Right ventricle myocardium inferior (tissue), 1 donor: ENCODE measurements at regions not wholly inside any gene's neighbourhood (a gene's known extent, or its start where the extent isn't known, plus 50 kb on each side); places are given as distances from the start of the nearest gene placed in this dataset.
"Not testable (repeated sequence)": the region's sequence is repeated elsewhere in the genome, so short reads cannot be mapped to it uniquely, and the experiment has no call there.

ENCODE experiments used
- ATAC-seq: fragments of 200-7000 bp; cut with Tn5 transposase; one replicate; pipeline ENCODE4 v1.9.1; 2020; ENCODE audit warnings: mild to moderate bottlenecking, moderate library complexity
- DNase-seq: peaks from one replicate; pipeline ENCODE4 v3.0.0; 2021; ENCODE audit errors: missing footprints
- intact Hi-C: fragments of 100-400 bp; cut with DNase I; formaldehyde crosslinking; loops from one replicate; pipeline ENCODE4 v1.11.0; 2022
- donor health status: DM: no; HTN: yes; CAD: no; lungs with severe emphysema.

DNA sequence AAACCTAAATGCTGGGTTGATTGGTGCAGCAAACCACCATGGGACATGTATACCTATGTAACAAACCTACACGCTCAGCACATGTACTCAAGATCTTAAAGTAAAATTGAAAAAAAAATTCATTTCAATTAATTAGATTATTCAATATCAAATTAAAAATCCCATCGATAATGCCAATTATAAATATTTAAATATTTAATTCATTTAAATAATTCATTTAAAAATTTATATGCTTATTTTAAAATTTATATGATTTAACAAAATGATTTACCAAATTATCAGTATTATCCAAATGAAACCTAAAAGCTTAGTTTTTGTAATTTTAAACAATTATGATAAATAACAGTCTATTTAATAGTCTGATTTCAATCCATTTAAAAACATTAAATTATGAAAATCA lies 560.4 kb downstream of the NUP35 start:
- DNase-seq, result no peak
- intact Hi-C loops, result no loop called here
- no peak for ATAC-seq

DNA sequence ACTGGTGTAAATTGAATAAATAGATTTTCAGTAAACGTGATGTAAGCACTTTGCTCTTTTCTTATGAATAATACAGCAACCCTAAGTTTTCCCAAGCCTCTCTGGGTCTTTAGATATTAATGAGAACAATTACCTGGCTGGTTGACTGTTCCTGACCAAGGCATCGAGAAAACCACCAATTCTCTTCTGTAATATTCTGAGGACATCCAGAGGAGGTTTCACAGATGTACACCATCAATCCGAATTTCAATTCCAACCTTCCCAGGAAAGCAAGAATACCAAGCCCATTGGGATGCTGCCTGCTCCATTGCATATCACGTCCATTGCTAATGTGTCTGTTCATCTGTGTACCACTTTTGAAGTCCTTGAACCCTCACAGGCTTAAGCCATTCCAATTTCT lies 571.8 kb downstream of the NUP35 start:
- no peak for DNase-seq
- peak; percentile 26 for ATAC-seq
- intact Hi-C loops, result loop anchor here (5.0 kb wide), 1 partner anchor 449 kb away; no protein-coding TSS in a partner anchor

DNA sequence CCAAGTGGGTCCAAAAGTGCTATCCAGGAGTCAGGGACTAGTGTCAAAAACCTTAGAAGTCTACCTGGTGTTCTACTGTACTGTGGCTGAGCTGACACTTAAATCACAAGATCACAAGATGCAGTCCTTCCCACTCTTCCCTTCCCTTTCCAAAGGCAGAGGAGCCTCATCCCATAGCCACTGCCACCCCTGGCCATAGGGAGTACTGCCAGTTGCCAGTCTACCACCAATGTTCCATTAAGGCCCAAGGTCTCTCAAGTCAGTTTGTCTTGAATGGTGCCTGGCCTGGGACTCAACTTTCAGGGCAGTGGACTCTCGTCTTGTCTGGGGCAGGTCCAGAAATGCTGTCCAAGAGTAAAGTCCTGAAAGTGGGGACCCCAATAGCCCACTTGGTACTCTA lies 585.6 kb downstream of the NUP35 start:
- intact Hi-C loops, result no loop called here
- DNase-seq, result no peak
- ATAC-seq, result no peak

DNA sequence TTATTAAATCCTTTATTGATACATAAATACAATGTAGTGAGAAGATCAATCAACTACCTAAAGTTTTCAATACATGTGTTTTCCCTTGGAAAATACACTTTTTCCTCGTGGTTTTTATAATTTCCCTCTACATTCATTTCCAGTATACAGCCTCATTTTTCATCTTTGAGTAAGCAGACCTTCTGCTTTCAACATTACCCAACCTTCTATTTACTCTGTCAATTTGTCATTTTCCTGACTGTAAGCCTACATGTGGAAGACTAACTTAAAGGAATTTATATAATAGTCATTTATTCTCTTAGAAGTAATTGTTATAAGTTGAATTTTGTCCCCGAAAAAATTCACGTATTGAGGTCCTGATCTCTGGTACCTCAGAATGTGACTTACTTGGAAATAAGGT lies 594.0 kb downstream of the NUP35 start:
- ATAC-seq (no peak), DNase-seq (no peak)
- intact Hi-C loops, result no loop called here

DNA sequence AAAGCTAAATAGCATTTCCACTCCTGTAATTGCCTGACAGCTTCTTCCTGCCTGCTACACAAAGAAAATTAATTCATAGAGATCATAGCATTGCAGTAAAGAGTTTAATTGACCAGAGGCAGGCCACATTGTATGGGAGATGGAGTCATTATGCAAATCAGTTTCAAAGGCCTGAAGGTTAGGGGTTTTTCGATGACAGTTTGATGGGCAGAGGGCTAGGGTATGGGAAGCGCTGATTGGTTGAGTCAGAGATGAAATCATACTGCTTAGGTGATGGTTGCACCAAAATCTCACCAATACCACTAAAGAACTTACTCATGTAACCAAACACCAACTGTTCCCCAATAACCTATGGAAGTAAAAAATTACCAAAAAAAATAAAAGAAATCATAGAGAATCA lies 599.0 kb downstream of the NUP35 start:
- DNase-seq (no peak), ATAC-seq (no peak)
- intact Hi-C loops, result no loop called here

DNA sequence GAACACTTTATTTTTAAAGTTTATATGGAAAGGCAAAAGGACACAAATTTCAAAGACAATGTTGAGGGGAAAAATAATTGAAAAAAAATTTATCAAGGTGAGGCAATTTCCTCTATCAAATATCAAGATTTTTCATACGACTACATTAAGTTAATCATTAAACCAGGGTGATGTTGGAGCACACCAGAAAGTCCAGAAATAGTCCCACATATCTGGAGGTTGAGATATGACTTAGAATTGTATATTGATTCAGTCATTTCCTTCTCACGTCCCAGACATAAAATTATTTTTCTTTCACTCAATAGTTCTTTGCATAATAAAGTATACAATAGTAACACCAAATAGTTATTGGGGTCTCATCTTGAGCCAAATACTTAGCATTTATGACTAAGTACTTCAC lies 605.1 kb downstream of the NUP35 start:
- ATAC-seq (no peak), DNase-seq (no peak)
- intact Hi-C loops, result no loop called here

DNA sequence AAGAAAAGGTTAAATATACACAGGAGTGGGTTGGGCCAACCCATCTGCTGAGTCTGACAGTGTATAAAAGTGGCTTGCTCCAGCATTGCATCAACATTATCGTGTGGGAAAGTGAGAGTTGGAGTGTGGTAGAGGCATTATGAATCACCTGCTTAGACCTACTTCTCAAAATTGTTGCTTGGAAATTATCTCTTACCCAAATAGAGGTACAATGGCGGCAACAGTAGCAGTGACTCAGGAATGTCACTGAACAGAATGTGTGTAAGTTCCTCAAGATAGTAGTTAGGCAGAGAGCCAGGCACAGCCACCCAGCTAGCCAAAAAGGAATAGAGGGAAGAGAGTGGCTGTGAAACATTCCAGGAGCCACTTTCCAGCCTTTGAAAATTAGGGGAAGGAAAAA lies 616.0 kb downstream of the NUP35 start:
- DNase-seq (no peak), ATAC-seq (no peak)
- intact Hi-C loops, result no loop called here

DNA sequence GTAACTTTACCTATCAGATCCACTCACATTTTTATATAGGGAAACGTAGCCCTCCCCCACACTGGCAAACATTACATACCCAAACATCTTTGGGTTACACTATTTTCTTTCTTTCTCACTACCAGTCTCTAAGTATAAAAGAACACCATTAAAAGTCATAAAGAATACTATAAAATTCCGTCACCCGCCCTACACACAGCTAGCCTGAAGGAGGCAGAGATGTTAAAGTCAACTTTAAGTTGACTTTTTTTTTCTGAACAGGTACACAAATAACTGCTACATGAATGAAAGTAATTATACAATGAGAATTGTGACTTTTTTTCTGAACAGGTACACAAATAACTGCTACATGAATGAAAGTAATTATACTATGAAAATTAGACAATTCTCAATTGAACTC lies 628.3 kb downstream of the NUP35 start:
- ATAC-seq, result no peak
- DNase-seq, result no peak
- intact Hi-C loops, result no loop called here

DNA sequence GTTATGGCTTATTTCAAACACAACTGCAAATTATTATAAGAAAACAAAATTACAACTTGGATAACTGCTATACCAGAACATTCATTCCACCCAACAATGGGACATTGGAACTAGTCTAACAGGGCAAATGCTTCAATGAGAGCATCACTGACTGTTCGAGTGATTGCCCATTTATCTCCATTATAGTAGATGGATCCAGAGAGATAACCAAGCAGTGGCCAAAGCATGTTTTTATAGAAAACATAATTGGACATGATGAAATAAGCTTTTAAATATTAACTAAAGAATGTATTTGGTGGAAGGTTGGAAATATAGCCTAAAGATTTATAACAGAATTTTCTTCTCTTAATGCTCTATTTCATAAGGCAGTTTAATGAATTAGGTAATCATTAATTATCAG lies 634.8 kb downstream of the NUP35 start:
- ATAC-seq (no peak), DNase-seq (no peak)
- intact Hi-C loops, result no loop called here

DNA sequence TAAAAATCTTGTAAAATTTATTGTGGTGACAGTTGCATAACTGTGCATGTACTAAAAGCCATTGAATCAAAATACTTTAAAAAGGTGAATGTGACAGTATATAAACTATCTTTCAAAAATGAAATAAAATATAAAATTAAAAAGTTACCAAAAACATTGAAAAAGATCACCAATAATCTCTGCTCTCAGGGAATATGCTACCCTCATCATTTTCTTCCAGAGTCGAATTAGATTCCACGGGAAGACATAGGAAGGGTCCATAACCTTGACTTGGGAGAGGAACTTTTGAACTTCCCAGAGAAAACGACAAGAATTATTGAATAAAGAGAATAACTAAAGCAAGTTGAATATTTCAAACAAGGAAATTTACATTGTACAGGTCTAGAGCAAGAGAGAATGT lies 649.5 kb downstream of the NUP35 start:
- intact Hi-C loops, result no loop called here
- DNase-seq, result no peak
- no peak for ATAC-seq

DNA sequence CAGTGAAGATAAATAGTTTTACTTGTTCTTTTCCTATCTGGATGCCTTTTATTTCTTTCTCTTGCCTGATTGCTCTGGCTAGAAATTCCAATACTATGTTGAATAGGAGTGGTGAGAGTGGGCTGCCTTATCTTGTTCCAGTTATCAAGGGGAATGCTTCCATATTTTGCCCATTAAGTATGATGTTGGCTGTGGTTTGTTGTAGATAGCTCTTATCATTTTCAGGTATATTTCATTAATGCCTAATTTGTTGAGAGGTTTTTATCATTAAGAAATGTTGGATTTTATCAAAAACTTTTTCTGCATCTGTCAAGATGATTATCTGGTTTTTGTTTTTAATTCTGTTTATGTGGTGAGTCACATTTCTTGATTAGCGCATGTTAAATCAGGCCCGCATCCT lies 655.8 kb downstream of the NUP35 start:
- DNase-seq (no peak), ATAC-seq (no peak)
- intact Hi-C loops, result no loop called here

DNA sequence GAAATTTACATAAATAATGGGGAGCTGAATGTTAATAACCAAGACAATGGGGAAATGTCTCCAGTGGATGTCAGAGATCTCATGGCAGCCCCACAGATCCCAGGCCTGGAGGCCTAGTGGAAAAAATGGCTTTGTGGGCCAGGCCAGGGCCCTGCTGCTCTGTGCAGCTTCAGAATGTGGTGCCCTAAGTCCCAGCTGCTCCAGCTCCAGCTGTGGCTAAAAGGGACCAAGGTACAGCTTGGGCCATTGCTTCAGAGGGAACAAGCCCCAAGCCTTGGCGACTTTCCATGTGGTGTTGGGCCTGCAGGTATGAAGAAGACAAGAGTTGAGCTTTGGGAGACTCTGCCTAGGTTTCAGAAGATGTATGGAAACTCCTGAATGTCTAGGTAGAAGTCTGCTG lies 658.2 kb downstream of the NUP35 start:
- DNase-seq (no peak), ATAC-seq (no peak)
- intact Hi-C loops, result no loop called here

DNA sequence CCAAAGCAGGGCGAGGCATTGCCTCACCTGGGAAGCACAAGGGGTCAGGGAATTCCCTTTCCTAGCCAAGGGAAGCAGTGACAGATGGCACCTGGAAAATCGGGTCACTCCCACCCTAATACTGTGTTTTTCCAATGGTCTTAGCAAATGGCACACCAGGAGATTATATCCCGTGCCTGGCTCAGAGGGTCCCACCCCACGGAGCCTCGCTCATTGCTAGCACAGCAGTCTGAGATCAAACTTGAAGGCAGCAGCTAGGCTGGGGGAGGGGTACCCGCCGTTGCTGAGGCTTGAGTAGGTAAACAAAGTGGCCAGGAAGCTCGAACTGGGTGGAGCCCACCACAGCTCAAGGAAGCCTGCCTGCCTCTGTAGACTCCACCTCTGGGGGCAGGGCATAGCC lies 664.6 kb downstream of the NUP35 start:
- ATAC-seq, DNase-seq, intact Hi-C loops: not testable (repeated sequence)

DNA sequence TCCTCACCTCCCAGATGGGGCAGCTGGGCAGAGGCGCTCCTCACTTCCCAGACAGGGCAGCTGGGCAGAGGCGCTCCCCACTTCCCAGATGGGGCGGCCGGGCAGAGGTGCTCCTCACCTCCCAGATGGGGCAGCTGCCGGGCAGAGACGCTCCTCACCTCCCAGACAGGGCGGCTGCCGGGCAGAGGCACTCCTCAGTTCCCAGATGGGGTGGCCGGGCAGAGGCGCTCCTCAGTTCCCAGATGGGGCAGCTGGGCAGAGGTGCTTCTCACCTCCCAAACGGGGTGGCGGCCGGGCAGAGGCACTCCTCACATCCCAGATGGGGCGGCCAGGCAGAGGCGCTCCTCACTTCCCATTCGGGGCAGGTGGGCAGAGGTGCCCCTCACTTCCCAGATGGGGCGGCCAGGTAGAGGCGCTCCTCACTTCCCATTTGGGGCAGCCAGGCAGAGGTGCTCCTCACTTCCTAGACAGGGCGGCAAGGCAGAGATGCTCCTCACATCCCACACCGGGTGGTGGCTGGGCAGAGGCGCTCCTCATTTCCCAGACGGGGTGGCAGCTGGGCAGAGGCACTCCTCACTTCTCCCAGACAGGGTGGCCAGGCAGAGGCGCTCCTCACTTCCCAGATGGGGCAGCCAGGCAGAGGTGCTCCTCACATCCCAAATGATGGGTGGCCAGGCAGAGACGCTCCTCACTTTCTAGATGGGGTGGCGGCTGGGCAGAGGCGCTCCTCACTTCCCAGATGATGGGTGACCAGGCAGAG lies 668.1 kb downstream of the NUP35 start:
- ATAC-seq, intact Hi-C loops, DNase-seq: not testable (repeated sequence)

DNA sequence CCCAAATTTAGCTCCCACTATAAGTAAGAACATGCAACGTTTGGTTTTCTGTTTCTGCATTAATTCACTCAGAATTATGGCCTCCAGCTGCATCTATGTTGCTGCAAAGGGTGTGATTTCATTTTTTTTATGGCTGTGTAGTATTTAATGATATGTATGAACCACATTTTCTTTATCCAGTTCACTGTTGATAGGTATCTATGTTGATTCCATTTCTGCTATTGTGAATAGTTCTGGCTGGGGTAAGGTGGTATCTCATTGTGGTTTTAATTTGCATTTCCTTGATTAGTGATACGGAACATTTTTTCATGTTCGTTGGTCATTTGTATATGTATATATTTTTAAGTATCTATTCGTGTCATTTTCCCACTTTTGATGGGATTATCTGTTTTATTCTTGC lies 674.3 kb downstream of the NUP35 start:
- ATAC-seq, result no peak
- intact Hi-C loops, result no loop called here
- DNase-seq, result no peak

DNA sequence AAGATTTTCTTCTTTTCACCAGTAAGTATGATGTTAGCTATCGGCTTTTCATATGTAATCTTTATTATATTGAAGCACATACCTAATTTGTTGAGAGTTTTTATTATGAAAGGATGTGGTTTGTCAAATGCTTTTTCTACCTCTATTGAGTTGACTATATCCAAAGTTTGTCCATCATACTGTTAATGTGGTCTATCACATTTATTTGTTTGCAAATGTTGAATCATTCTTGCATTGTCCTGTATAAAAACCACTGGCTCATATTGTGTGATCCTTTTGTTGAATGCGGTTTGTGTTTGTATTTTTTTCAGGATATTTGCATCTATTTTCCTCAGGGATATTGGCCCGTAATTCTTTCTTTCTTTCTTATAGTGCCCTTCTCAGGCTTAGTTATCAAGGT lies 675.5 kb downstream of the NUP35 start:
- intact Hi-C loops, result no loop called here
- no peak for DNase-seq
- ATAC-seq, result no peak

DNA sequence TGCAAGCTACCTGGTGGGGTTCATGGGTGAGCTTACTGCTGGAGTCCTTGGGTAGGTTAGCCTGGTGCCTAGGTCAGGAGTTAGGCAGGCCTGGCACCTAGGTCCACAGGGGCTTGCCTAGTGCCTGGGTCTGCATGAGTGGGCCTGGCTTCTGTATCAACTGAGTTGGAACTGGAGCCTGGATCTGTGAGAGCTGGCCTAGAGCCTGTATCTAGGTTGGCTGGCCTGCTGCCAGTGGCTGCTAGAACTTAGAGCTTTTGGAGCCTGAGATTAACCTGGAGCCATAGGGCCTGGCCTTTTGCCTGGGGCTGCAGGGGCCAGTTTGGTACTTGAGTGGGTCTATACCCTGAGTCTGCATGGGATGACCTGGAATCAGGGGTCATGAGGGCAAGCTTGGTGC lies 679.4 kb downstream of the NUP35 start:
- ATAC-seq (no peak), DNase-seq (no peak)
- intact Hi-C loops, result no loop called here

DNA sequence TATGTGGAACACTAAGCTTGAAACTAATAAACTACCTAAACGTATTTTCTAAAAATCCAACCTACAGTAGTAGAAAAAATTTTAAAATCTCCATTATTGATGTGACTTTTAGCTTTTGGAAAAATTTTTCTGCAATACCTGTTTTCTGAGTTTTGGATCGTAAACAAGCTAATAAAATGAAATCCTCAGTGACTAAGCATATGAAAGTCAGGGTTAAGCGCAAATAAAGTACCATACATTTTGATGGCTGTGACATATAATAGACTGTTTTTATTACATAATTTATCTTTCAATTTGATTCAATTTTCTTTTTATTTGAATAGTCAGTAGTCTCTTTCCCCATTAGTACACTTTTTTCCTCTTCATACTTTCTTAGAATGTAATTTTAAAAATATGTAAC lies 683.6 kb downstream of the NUP35 start:
- no peak for DNase-seq
- no peak for ATAC-seq
- intact Hi-C loops, result no loop called here

DNA sequence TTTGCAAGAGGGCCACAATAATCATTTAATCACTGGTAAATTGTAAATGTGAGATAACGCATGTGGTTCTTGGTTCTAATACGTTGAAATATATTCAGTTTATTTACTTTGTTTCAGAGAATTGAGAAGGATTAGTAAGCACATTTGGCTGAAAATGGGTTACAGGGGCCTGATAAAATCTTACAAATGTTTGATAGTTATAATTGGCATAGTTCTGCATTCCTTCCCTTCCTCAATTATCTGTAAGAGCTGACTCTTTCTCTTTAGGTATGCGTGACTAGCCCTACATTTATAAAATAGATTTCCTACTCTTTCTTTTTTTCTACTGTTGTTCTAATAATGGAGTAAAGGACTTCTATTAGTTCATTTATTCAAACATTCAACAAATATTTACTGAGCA lies 685.2 kb downstream of the NUP35 start:
- DNase-seq (no peak), ATAC-seq (no peak)
- intact Hi-C loops, result no loop called here

DNA sequence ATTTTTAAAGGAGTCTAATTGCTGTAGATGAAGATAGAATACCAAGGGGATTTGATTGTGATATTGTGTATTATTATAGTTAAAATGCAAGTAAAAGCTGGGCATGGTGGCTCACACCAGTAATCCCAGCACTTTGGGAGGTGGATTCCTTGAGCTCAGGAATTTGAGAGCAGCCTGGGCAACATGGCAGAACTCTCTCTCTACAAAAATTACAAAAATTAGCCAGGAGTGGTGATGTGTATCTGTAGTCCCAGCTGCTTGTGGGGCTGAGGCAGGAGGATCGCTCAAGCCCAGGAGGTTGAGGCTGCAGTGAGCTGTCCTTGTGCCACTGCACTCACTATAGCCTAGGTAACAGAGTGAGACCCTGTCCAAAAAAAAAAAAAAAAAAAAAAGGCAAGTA lies 687.0 kb downstream of the NUP35 start:
- DNase-seq (no peak), ATAC-seq (no peak)
- intact Hi-C loops, result no loop called here

DNA sequence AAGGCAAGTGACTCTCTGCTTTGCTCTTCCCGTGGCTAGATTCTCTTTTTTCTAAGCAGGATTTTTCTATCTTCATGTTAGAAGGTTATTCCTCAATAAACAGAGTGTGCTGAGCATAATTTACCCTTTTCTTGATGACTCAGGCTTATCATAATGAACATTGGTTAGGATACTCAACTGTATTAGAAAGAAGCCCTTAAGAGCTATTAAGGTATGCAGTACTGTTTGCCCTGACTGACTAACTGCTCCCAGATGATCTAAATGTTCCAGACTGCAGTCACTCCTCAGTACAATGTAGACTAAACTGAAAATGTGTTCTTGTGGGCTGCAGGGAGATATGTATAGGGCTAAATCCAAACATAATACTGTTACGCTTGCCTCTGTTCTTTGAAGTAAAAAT lies 687.8 kb downstream of the NUP35 start:
- intact Hi-C loops, result no loop called here
- ATAC-seq, result no peak
- DNase-seq, result no peak
